NCI-H1417 treated with DMSO at 0.1 percent for 48 hours (cell line): ENCODE measurements at regions not wholly inside any gene's neighbourhood (a gene's known extent, or its start where the extent isn't known, plus 50 kb on each side); places are given as distances from the start of the nearest gene placed in this dataset.
A peak's percentile ranks its signal among the peaks of the same experiment; 100 is the strongest.
"Not testable (repeated sequence)": the region's sequence is repeated elsewhere in the genome, so short reads cannot be mapped to it uniquely, and the experiment has no call there.

ENCODE experiments used
- DNase-seq: peaks from one replicate; lab custom pipeline; 2025; lab: John Stamatoyannopoulos, UW

GRCh38 chr18:68229351-68229750 is 485.6 kb downstream of the TMX3 start:
- no peak for DNase-seq

GRCh38 chr18:68221111-68221724 is 493.7 kb downstream of the TMX3 start:
- DNase-seq = no peak

GRCh38 chr18:68220458-68220857 is 494.4 kb downstream of the TMX3 start:
- no peak for DNase-seq

DNA sequence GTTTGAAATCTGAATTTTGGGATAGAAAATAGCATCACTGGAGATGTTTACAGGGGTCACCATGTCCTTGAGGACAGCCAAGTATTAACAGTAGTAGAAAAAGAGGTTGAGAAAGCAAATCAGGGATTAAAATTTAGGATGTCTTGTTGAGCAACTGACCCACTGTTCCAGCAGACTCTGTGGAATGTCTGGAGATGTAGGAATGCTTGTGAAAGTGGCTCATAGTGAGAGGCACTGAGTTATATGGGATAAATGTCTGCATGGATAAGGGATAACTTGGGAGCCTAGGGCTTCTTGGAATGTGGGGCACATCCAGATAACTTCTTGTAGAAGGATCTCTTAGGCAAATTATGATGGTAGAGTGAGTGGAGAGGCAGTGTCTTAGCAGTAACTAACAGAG is 495.0 kb downstream of the TMX3 start:
- DNase-seq = no peak

DNA sequence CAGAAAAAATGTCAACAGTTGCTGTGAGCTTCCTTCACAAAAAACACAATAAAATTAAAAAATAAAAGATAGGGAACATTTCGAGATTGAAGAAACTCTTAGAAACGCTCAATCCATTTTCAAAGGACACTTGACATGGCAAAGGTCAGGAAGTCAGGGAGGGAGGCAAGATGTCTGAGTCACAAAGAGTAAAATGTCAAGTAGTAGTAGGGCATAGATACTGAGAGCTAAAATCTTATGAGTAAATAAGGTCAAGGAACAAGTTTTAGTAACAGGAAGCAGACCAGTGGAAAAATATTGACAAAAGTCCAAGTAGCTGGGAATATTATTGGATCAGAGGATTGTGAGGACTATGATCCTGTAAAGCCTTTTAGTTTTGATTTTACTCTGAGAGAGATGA is 495.6 kb downstream of the TMX3 start:
- no peak for DNase-seq

GRCh38 chr18:68215931-68216330 is 499.0 kb downstream of the TMX3 start:
- no peak for DNase-seq

DNA sequence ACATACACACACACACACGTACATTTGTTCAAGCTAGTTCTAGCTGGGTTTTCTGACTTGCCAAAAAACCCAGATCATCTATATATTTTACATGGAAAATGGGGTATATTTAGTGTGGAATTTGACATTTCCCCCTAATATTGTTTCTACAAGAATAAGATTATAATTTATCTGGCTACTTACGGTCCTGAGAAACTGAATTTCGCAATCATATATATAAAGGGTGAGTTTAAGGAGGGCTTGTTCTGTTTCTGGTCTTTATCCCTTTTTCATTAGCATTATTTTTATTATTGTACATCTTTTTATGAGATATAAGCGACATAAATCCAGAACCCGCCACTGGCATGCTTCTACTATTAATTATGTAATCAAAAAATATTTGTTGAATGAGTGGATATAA is 528.9 kb downstream of the TMX3 start:
- no peak for DNase-seq

GRCh38 chr18:68181956-68182355 is 533.0 kb downstream of the TMX3 start:
- no peak for DNase-seq

GRCh38 chr18:68179811-68180210 is 535.1 kb downstream of the TMX3 start:
- no peak for DNase-seq

- no peak for DNase-seq
These were observed 536.0 kb downstream of the TMX3 start for GRCh38 chr18:68178921-68179320.

DNA sequence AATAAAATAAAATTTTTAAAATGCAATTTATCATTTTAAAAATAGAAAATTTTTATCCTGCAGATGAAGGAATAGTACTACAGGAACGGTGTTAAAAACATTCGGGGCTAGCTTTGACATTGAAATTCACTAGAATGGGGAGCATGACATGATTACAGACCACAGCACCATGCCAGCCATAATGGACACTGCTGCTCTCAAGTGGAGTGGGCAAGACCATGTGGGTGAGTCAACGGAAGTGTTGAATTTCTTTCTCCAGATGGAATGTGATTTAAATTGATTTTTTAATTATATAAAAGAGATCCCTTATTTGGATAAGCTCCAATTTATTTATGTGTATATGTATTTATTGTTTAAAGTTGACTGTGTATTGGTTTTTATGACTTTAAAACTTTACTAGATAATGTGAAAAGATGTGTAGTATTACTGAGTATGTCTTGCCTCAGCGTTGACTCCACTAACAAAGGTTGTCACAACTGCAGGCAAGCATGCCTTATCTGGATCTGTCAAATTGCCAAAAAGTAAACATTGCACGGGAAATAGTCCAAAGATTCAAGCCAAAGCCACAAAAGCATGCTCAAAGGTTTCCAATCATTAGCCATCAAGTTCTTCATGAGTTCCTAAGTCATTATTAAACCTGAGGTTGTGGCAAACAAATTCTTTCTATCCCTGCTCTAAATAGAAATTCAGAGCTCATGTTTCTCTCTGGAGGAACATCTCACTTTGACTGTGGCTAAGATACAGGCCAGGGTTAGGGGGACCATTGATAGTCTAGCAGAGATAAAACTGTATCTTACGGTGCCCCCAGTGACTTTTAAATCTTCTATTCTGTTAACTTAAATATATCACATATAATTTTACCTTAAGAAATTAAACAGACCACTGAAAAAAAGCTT is 536.9 kb downstream of the TMX3 start:
- no peak for DNase-seq

DNA sequence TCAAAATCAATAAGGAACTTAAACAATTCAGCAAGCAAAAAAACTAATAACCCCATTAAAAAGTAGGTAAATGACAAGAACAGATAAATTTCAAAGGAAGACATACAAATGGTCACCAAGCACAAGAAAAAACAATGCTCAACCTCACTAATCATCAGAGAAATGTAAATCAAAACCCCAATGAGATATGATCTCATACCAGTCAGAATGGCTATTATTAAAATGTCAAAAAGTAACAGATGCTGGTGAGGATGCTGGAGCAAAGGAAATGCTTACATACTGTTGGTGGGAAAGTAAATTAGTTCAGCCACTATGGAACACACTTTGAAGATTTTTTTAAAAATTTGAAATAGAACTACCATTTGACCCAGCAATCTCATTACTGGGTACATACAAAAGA is 538.0 kb downstream of the TMX3 start:
- DNase-seq = no peak

DNA sequence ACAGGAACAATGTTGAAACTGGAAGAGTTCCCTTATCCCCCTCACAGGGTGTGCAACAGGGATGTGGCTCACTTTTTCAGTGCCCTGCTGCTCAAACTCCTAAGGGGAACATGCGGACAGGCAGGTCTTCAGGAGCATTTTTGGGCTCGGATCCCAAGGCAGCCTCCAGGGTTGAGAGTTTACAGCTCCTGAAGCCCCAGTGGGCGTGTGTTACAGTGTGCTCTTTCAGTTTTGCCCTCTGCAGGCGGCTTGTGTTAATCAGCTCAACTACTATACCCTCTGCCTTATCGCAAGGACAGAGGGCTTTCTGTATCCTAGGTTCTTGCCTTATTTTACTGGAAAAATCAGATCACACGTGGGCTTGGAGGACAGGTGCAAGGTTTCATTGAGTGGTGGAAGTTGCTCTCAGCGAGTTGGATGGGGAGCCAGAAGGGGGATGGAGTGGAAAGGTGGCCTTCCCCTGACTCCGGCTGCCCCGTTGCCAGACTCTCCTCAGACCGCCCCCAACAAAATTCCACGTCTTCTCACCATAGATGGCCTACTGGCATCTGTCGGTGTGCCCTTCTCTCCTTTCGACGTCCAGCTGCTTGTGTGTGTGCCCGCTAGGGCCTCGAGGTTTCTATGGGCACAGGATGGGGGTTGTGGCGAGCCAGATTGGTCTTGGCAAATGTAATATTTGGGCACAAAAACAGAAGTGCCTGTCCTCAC is 541.9 kb downstream of the TMX3 start:
- no peak for DNase-seq

- DNase-seq = no peak
These were observed 550.0 kb downstream of the TMX3 start for GRCh38 chr18:68164909-68165308.

DNA sequence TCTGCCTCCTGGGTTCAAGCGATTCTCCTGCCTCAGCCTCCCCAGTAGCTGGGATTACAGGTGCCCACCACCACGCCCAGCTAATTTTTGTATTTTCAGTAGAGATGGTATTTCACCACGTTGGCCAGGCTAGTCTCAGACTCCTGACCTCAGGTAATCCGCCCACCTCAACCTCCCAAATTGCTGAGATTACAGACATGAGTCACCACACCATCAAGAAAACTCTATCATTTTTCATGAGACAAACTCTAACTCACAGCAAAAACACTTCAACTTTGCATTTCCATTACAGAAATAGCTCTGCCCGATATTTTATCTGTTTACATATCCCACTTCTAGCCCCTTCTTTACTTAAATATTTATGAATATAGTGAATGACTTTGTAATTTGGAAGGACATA is 561.1 kb downstream of the TMX3 start:
- DNase-seq = not testable (repeated sequence)

DNA sequence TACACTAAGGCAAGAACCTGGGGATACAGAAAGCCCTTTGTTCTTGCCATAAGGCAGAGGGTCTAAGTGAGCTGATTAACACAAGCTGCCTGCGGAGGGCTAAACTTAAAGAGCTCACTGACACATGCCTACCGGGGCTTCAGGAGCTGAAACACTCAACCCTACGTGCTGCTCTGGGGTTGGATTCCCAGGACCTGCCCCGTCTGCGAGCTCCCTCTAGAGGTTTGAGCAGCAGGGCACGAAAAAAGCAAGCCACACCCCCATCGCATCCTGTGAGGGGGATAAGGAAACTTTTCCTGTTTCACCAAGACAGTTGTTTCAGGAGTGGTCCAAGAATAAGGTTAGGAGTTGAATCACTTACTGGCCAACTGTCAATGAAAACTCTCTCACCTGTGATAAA is 562.1 kb downstream of the TMX3 start:
- no peak for DNase-seq

- DNase-seq = peak; percentile 100
These were observed 563.9 kb downstream of the TMX3 start for GRCh38 chr18:68150961-68151360.

GRCh38 chr18:68148863-68149262 is 566.0 kb downstream of the TMX3 start:
- DNase-seq = no peak

DNA sequence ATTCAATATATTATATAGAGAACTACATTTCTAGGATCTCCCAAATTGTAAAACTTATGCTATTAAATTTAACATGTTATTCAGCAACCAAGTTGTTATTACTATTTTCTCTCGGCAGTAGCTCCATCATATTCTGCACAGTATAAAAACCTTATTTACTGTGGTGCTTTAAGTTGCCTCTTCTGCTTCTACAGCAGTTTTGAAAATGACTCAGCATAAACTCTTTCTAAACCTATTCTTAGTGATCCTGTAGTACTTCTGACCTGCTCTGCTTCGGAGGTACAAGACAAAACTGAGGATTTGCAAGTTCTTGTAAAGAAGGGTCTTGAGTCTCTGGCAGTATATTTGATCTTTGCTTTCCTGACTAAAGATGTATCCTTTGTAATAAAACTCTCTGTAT is 567.2 kb downstream of the TMX3 start:
- DNase-seq = no peak

DNA sequence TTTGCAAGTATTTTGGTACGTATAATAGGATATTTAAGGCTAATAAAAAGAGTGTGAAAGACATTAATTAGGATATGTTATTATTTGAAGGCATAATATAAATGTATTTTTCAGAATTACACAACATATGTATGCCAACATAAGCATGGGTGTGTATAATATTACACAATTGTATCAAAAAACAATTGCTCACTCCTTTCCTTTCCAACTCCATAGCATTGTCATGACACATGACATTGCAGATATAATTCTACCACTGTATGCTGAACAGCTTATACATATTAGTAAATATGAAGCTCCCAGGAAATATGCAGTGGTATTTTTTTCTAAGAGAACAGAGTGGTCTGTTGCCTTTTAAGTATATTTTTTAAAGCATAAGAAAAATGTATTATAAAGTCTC is 593.1 kb downstream of the TMX3 start:
- no peak for DNase-seq

GRCh38 chr18:68121308-68121707 is 593.6 kb downstream of the TMX3 start:
- no peak for DNase-seq

GRCh38 chr18:68114989-68115388 is 598.5 kb upstream of the DSEL start:
- no peak for DNase-seq

DNA sequence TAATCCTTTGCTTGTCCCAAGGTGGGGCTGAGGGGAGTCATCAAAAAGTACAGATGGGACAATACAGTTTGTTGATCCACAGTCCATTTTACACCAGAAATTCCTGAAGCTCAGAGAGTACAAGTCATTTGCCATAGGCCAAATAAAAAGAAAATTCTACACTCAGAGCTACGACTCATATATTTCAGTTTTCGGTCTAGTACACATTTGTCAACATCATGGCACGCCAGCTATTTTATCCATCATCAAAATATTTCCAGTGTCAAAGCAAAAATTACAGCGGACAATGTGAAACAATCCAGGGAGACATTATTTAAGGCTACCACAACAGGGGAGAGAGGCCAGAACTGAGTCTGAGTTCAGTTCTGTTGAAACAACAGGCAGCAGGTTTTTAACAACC is 587.5 kb upstream of the DSEL start:
- DNase-seq = no peak
